WTC11 (cell line): ENCODE measurements at regions not wholly inside any gene's neighbourhood (a gene's known extent, or its start where the extent isn't known, plus 50 kb on each side); places are given as distances from the start of the nearest gene placed in this dataset.

Experiments
- ATAC-seq: fragments of 200-7000 bp; cut with Tn5 transposase; 2 replicates; pipeline ENCODE4 v1.10.0; 2021; ENCODE audit warnings: mild to moderate bottlenecking, moderate library complexity
- CTCF ChIA-PET: fragments of 300-600 bp; sonication (Branson Sonifier 250); formaldehyde crosslinking; loops from one replicate; lab custom pipeline; 2021; ENCODE audit warnings: antibody characterized with exemption; lab: Charles Lee
- POLR2A ChIA-PET: fragments of 350-600 bp; sonication (Branson Sonifier 250); formaldehyde crosslinking; loops from one replicate; lab custom pipeline; 2021; ENCODE audit warnings: antibody characterized with exemption; lab: Charles Lee
- DNase-seq: peaks from one replicate; pipeline ENCODE4 v3.0.0; 2021; ENCODE audit warnings: low spot score
- H3K27ac Mint-ChIP-seq: 2 replicates; pipeline ENCODE4 v1.8.0; 2021; ENCODE audit warnings: mixed read lengths
- H3K27me3 Mint-ChIP-seq: 2 replicates; pipeline ENCODE4 v1.8.0; 2021; ENCODE audit warnings: low read depth, mild to moderate bottlenecking, moderate library complexity, mixed read lengths
- H3K36me3 Mint-ChIP-seq: 2 replicates; pipeline ENCODE4 v1.8.0; 2021; ENCODE audit warnings: mixed read lengths
- H3K4me1 Mint-ChIP-seq: 2 replicates; pipeline ENCODE4 v1.8.0; 2022; ENCODE audit warnings: mixed read lengths
- H3K4me3 Mint-ChIP-seq: 2 replicates; pipeline ENCODE4 v1.8.0; 2021; ENCODE audit warnings: mild to moderate bottlenecking, moderate library complexity, mixed read lengths
- H3K9me3 Mint-ChIP-seq: 2 replicates; pipeline ENCODE4 v1.8.0; 2021; ENCODE audit warnings: mixed read lengths
- ATF1 ChIP-seq: sonication (generic); formaldehyde crosslinking; IDR thresholded peaks from 2 replicates; pipeline ENCODE4 v1.8.1; 2023; ENCODE audit warnings: mild to moderate bottlenecking, moderate library complexity, missing genetic modification reagents
- FOXK1 ChIP-seq: sonication (generic); formaldehyde crosslinking; IDR thresholded peaks from 2 replicates; pipeline ENCODE4 v1.8.0; 2022; ENCODE audit warnings: mild to moderate bottlenecking, moderate library complexity, missing genetic modification reagents
- GABPB1 ChIP-seq: sonication (generic); formaldehyde crosslinking; IDR thresholded peaks from 2 replicates; pipeline ENCODE4 v1.8.1; 2023; ENCODE audit warnings: mild to moderate bottlenecking, missing genetic modification reagents
- NR2C2 ChIP-seq: sonication (generic); formaldehyde crosslinking; IDR thresholded peaks from 2 replicates; pipeline ENCODE4 v1.8.0; 2022; ENCODE audit warnings: mild to moderate bottlenecking, missing genetic modification reagents
- TEAD4 ChIP-seq: sonication (generic); formaldehyde crosslinking; IDR thresholded peaks from 2 replicates; pipeline ENCODE4 v1.8.0; 2022; ENCODE audit warnings: mild to moderate bottlenecking, missing genetic modification reagents
- ZNF121 ChIP-seq: sonication (generic); formaldehyde crosslinking; IDR thresholded peaks from 2 replicates; pipeline ENCODE4 v1.8.0; 2023; ENCODE audit warnings: missing genetic modification reagents
- ZNF219 ChIP-seq: sonication (generic); formaldehyde crosslinking; IDR thresholded peaks from 2 replicates; pipeline ENCODE4 v1.8.0; 2023; ENCODE audit warnings: missing genetic modification reagents, mild to moderate bottlenecking, borderline replicate concordance
- ZNF232 ChIP-seq: sonication (generic); formaldehyde crosslinking; IDR thresholded peaks from 2 replicates; pipeline ENCODE4 v1.8.0; 2022; ENCODE audit warnings: mild to moderate bottlenecking, missing genetic modification reagents
- ZNF263 ChIP-seq: sonication (generic); formaldehyde crosslinking; IDR thresholded peaks from 2 replicates; pipeline ENCODE4 v1.8.1; 2022; ENCODE audit warnings: low read depth, mild to moderate bottlenecking, moderate library complexity, missing genetic modification reagents
- ZNF396 ChIP-seq: fragments of 250-450 bp; sonication (Bioruptor Pico); IDR thresholded peaks from 2 replicates; pipeline ENCODE4 v1.8.0; 2021; ENCODE audit warnings: mild to moderate bottlenecking, moderate library complexity, borderline replicate concordance
- ZNF416 ChIP-seq: fragments of 250-450 bp; sonication (Bioruptor Pico); IDR thresholded peaks from 2 replicates; pipeline ENCODE4 v1.9.0; 2021; ENCODE audit warnings: mild to moderate bottlenecking, inconsistent platforms
- ZNF423 ChIP-seq: fragments of 250-450 bp; sonication (Bioruptor Pico); IDR thresholded peaks from 2 replicates; pipeline ENCODE4 v2.1.2; 2022; ENCODE audit warnings: mild to moderate bottlenecking, moderate library complexity
- ZNF671 ChIP-seq: fragments of 250-450 bp; sonication (Bioruptor Pico); IDR thresholded peaks from 2 replicates; pipeline ENCODE4 v1.8.0; 2021; ENCODE audit warnings: mild to moderate bottlenecking
- TF ChIP-seq, protein P1 (sequence below): sonication (generic); formaldehyde crosslinking; IDR thresholded peaks from 2 replicates; pipeline ENCODE4 v1.8.0; 2023; ENCODE audit warnings: missing genetic modification reagents
- TF ChIP-seq, protein P2 (sequence below): sonication (generic); formaldehyde crosslinking; IDR thresholded peaks from 2 replicates; pipeline ENCODE4 v1.8.0; 2022; ENCODE audit warnings: missing genetic modification reagents
- TF ChIP-seq, protein P3 (sequence below): fragments of 250-450 bp; sonication (Bioruptor Pico); IDR thresholded peaks from 2 replicates; pipeline ENCODE4 v1.9.0; 2021; ENCODE audit warnings: mild to moderate bottlenecking
- TF ChIP-seq, protein P4 (sequence below): fragments of 200-600 bp; IDR thresholded peaks from 2 replicates; pipeline ENCODE4 v1.8.0; 2022; ENCODE audit warnings: antibody characterized with exemption
- TF ChIP-seq, protein P5 (sequence below): sonication (generic); formaldehyde crosslinking; IDR thresholded peaks from 2 replicates; pipeline ENCODE4 v1.8.1; 2022; ENCODE audit warnings: low read depth, missing genetic modification reagents, borderline replicate concordance
- TF ChIP-seq, protein P6 (sequence below): sonication (generic); formaldehyde crosslinking; IDR thresholded peaks from 2 replicates; pipeline ENCODE4 v1.8.1; 2022; ENCODE audit warnings: missing genetic modification reagents, borderline replicate concordance

DNA sequence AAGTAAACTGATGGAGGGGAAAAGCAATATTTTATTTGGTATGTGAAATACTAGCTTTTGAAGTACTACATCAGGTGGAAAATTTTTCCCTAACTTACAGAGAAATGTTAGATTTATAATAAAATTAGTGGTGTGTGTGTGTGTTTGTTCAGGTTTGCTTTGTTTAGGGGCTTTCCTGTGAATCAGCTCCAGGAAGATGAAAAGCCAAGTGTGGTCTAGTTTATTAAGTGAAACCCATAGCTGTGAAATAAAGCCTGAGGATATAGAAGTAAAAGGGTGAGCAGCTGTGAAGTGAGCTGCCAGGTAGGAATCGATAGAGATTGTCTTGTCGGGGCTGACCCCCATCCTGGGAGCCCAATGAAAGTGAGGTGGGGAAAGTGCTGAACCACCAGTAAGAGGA lies 347.6 kb upstream of the IMPG1 start:
- Mint-ChIP-seq H3K36me3 (no peaks in the 10 kb centered on the region), H3K27ac (no peak overlapping the region), H3K4me3 (no peak overlapping the region), H3K9me3 (no peaks in the 10 kb centered on the region), H3K27me3 (peaks cover 72% of the 10 kb centered on the region), H3K4me1 (peaks cover 33% of the 10 kb centered on the region)
- POLR2A ChIA-PET: no interaction called here
- TF ChIP-seq, protein P1, sequence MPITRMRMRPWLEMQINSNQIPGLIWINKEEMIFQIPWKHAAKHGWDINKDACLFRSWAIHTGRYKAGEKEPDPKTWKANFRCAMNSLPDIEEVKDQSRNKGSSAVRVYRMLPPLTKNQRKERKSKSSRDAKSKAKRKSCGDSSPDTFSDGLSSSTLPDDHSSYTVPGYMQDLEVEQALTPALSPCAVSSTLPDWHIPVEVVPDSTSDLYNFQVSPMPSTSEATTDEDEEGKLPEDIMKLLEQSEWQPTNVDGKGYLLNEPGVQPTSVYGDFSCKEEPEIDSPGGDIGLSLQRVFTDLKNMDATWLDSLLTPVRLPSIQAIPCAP (CRISPR knock-in tag): no peak
- no peak for TF ChIP-seq ATF1
- TF ChIP-seq FOXK1 (CRISPR knock-in tag): no peak
- TF ChIP-seq ZNF671: no peak
- no peak for TF ChIP-seq ZNF423 (CRISPR knock-in tag)
- no peak for TF ChIP-seq TEAD4 (CRISPR knock-in tag)
- no peak for TF ChIP-seq ZNF263 (CRISPR knock-in tag)
- TF ChIP-seq, protein P2, sequence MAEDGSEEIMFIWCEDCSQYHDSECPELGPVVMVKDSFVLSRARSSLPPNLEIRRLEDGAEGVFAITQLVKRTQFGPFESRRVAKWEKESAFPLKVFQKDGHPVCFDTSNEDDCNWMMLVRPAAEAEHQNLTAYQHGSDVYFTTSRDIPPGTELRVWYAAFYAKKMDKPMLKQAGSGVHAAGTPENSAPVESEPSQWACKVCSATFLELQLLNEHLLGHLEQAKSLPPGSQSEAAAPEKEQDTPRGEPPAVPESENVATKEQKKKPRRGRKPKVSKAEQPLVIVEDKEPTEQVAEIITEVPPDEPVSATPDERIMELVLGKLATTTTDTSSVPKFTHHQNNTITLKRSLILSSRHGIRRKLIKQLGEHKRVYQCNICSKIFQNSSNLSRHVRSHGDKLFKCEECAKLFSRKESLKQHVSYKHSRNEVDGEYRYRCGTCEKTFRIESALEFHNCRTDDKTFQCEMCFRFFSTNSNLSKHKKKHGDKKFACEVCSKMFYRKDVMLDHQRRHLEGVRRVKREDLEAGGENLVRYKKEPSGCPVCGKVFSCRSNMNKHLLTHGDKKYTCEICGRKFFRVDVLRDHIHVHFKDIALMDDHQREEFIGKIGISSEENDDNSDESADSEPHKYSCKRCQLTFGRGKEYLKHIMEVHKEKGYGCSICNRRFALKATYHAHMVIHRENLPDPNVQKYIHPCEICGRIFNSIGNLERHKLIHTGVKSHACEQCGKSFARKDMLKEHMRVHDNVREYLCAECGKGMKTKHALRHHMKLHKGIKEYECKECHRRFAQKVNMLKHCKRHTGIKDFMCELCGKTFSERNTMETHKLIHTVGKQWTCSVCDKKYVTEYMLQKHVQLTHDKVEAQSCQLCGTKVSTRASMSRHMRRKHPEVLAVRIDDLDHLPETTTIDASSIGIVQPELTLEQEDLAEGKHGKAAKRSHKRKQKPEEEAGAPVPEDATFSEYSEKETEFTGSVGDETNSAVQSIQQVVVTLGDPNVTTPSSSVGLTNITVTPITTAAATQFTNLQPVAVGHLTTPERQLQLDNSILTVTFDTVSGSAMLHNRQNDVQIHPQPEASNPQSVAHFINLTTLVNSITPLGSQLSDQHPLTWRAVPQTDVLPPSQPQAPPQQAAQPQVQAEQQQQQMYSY (CRISPR knock-in tag): no peak
- TF ChIP-seq, protein P3, sequence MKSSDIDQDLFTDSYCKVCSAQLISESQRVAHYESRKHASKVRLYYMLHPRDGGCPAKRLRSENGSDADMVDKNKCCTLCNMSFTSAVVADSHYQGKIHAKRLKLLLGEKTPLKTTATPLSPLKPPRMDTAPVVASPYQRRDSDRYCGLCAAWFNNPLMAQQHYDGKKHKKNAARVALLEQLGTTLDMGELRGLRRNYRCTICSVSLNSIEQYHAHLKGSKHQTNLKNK: no peak
- TF ChIP-seq ZNF416: no peak
- no peak for TF ChIP-seq GABPB1 (CRISPR knock-in tag)
- ATAC-seq (no peak), DNase-seq (no peak)
- CTCF ChIA-PET: no interaction called here

DNA sequence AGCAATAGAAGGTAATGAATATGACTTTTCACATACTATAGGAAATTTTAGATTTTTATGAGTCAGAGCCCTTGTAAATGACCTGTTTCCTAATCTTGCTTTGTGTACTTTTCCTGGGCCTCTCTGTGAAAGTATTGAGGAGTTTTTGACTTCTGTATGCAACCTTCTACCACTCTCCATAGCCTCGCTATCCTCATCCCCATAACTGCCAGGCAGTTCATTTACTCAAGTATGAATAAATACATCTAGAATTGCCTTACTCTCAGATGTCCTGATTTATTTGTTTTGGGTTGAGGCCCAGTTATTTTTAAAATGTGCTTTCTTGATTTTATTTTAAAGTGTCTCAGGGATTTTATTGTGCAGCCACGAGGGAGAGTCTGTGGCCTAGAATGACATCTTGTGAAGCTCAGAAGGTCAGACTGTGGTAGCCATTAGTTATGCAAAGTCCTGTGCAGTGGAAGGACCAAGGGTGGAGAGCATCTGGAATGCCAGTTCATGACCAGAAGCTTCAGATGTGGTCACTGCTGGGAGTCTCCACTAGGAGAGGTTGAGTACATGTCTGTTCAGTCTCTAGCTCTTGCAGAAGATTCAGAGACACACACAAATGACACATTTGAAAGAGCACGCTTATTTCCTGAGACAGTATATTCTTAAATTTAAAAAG lies 346.2 kb upstream of the IMPG1 start:
- H3K36me3 Mint-ChIP-seq: no peaks in the 10 kb centered on the region
- H3K4me3 Mint-ChIP-seq: no peak overlapping the region
- H3K27me3 Mint-ChIP-seq: peaks cover 59% of the 10 kb centered on the region
- ATAC-seq: no peak
- DNase-seq: no peak
- H3K4me1 Mint-ChIP-seq: peaks cover 22% of the 10 kb centered on the region
- no peaks in the 10 kb centered on the region for H3K9me3 Mint-ChIP-seq
- no peak overlapping the region for H3K27ac Mint-ChIP-seq
- TF ChIP-seq NR2C2 (CRISPR knock-in tag) (no peak), ZNF396 (CRISPR knock-in tag) (no peak), ZNF423 (CRISPR knock-in tag) (no peak), ZNF121 (CRISPR knock-in tag) (no peak), ZNF219 (no peak), ATF1 (no peak), ZNF232 (CRISPR knock-in tag) (no peak), GABPB1 (CRISPR knock-in tag) (no peak)
- TF ChIP-seq, protein P3: no peak
- TF ChIP-seq, protein P4, sequence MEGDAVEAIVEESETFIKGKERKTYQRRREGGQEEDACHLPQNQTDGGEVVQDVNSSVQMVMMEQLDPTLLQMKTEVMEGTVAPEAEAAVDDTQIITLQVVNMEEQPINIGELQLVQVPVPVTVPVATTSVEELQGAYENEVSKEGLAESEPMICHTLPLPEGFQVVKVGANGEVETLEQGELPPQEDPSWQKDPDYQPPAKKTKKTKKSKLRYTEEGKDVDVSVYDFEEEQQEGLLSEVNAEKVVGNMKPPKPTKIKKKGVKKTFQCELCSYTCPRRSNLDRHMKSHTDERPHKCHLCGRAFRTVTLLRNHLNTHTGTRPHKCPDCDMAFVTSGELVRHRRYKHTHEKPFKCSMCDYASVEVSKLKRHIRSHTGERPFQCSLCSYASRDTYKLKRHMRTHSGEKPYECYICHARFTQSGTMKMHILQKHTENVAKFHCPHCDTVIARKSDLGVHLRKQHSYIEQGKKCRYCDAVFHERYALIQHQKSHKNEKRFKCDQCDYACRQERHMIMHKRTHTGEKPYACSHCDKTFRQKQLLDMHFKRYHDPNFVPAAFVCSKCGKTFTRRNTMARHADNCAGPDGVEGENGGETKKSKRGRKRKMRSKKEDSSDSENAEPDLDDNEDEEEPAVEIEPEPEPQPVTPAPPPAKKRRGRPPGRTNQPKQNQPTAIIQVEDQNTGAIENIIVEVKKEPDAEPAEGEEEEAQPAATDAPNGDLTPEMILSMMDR: no peak
- TF ChIP-seq, protein P5, sequence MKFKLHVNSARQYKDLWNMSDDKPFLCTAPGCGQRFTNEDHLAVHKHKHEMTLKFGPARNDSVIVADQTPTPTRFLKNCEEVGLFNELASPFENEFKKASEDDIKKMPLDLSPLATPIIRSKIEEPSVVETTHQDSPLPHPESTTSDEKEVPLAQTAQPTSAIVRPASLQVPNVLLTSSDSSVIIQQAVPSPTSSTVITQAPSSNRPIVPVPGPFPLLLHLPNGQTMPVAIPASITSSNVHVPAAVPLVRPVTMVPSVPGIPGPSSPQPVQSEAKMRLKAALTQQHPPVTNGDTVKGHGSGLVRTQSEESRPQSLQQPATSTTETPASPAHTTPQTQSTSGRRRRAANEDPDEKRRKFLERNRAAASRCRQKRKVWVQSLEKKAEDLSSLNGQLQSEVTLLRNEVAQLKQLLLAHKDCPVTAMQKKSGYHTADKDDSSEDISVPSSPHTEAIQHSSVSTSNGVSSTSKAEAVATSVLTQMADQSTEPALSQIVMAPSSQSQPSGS (CRISPR knock-in tag): no peak
- TF ChIP-seq, protein P6, sequence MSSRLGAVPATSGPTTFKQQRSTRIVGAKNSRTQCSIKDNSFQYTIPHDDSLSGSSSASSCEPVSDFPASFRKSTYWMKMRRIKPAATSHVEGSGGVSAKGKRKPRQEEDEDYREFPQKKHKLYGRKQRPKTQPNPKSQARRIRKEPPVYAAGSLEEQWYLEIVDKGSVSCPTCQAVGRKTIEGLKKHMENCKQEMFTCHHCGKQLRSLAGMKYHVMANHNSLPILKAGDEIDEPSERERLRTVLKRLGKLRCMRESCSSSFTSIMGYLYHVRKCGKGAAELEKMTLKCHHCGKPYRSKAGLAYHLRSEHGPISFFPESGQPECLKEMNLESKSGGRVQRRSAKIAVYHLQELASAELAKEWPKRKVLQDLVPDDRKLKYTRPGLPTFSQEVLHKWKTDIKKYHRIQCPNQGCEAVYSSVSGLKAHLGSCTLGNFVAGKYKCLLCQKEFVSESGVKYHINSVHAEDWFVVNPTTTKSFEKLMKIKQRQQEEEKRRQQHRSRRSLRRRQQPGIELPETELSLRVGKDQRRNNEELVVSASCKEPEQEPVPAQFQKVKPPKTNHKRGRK (CRISPR knock-in tag): no peak
- CTCF ChIA-PET: no interaction called here
- POLR2A ChIA-PET: no interaction called here
